HL-60 (cell line): ENCODE measurements at regions not wholly inside any gene's neighbourhood (a gene's known extent, or its start where the extent isn't known, plus 50 kb on each side); places are given as distances from the start of the nearest gene placed in this dataset.

Experiments used
- DNase-seq, 2 experiments: peaks; one replicate each; pipeline ENCODE4 v3.0.0-alpha.2; 2010 to 2020; ENCODE audit warnings: low read depth in 1 of 2, low spot score in 1 of 2
- H3K27ac ChIP-seq: fragments of 250-450 bp; sonication (Bioruptor Pico); replicated peaks from 2 replicates; pipeline ENCODE4 v1.5.1; 2020; ENCODE audit warnings: mild to moderate bottlenecking, moderate library complexity
- H3K27me3 ChIP-seq: fragments of 250-450 bp; sonication (Bioruptor Pico); 2 replicates; pipeline ENCODE4 v1.5.1; 2021; ENCODE audit warnings: mild to moderate bottlenecking, moderate library complexity; ENCODE audit not compliant: insufficient read depth, poor library complexity, severe bottlenecking
- H3K4me3 ChIP-seq: replicated peaks from 2 replicates; pipeline ENCODE4 v1.5.1; 2011; ENCODE audit warnings: mild to moderate bottlenecking, control low read depth, low read length; ENCODE audit not compliant: insufficient read depth
- CTCF ChIP-seq: IDR thresholded peaks from one replicate; pipeline ENCODE4 v1.5.1; 2011; ENCODE audit warnings: low read length, control low read depth, inconsistent platforms; ENCODE audit not compliant: insufficient read depth
- GABPA ChIP-seq: IDR thresholded peaks from 2 replicates; pipeline ENCODE4 v1.6.1; 2012; ENCODE audit warnings: low read depth
- POLR2AphosphoS5 ChIP-seq: IDR thresholded peaks from 2 replicates; pipeline ENCODE4 v1.6.1; 2012; ENCODE audit warnings: low read depth
- REST ChIP-seq: IDR thresholded peaks from 2 replicates; pipeline ENCODE4 v1.6.1; 2012; ENCODE audit warnings: low read depth; ENCODE audit not compliant: insufficient replicate concordance
- SPI1 ChIP-seq: IDR thresholded peaks from 2 replicates; pipeline ENCODE4 v1.6.1; 2012; ENCODE audit warnings: low read depth, mild to moderate bottlenecking, borderline replicate concordance

- Histone ChIP-seq H3K27me3 (no peaks in the 10 kb centered on the region), H3K4me3 (no peak overlapping the region), H3K27ac (no peak overlapping the region)
- TF ChIP-seq SPI1 (no peak), POLR2AphosphoS5 (no peak), CTCF (no peak), GABPA (no peak), REST (no peak)
- DNase-seq: no peak
Observed at GRCh38 chr2:212908031-212908430, 243.4 kb downstream of the IKZF2 start.

DNA sequence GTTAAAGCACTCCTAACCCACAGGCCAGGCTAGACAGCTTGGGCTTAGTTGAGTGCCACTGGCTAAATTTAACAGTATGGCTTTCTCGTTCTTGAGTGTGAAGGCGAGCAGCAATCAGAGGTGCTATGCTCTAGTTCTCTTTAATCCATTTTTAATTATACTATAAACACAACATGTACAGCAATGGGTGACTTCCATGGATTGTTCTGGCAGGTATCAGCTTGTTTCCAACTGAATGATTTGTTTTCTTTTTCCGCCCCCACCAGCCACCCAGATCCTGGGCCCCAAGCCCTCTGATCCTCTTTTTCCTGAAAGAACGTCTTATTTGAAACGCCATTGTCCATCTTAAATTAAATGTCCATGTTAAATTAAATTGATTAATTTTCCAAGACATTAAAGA, 244.8 kb downstream of the IKZF2 start:
- no peak for DNase-seq
- Histone ChIP-seq H3K4me3 (no peak overlapping the region), H3K27ac (no peak overlapping the region), H3K27me3 (no peaks in the 10 kb centered on the region)
- no peak for TF ChIP-seq GABPA
- TF ChIP-seq CTCF: no peak
- TF ChIP-seq SPI1: no peak
- TF ChIP-seq POLR2AphosphoS5: no peak
- no peak for TF ChIP-seq REST

GRCh38 chr2:212905640-212906201, 245.7 kb downstream of the IKZF2 start:
- TF ChIP-seq CTCF: no peak
- TF ChIP-seq REST: no peak
- TF ChIP-seq POLR2AphosphoS5: no peak
- no peak for TF ChIP-seq SPI1
- TF ChIP-seq GABPA: no peak
- DNase-seq: no peak

More at GRCh38 chr2:212905640-212906201, 245.7 kb downstream of the IKZF2 start:
- Histone ChIP-seq H3K27ac (no peak overlapping the region), H3K4me3 (no peak overlapping the region), H3K27me3 (no peaks in the 10 kb centered on the region)
